Fibroblast of lung (primary cell): ENCODE measurements at regions not wholly inside any gene's neighbourhood (a gene's known extent, or its start where the extent isn't known, plus 50 kb on each side); places are given as distances from the start of the nearest gene placed in this dataset.

Experiments
- DNase-seq, 2 donors: peaks; one replicate each; pipeline versions ENCODE4 v3.0.0 to v3.0.0-alpha.2; 2010; ENCODE audit warnings: low read depth in 2 of 2
- H2AFZ ChIP-seq: 2 replicates; pipeline ENCODE4 v1.5.1; 2012; ENCODE audit warnings: low read length, control low read depth, inconsistent platforms
- H3K27ac ChIP-seq: 2 replicates; pipeline ENCODE4 v1.5.1; 2011; ENCODE audit warnings: low read length, control low read depth; ENCODE audit not compliant: insufficient read depth
- H3K27me3 ChIP-seq: 2 replicates; pipeline ENCODE4 v1.5.1; 2011; ENCODE audit warnings: mild to moderate bottlenecking, low read length; ENCODE audit not compliant: control insufficient read depth, insufficient read depth
- H3K36me3 ChIP-seq: 2 replicates; pipeline ENCODE4 v1.5.1; 2011; ENCODE audit warnings: low read length; ENCODE audit not compliant: control insufficient read depth, insufficient read depth
- H3K4me1 ChIP-seq: 2 replicates; pipeline ENCODE4 v1.5.1; 2011; ENCODE audit warnings: low read length; ENCODE audit not compliant: control insufficient read depth, insufficient read depth; ENCODE audit errors: extremely low read depth
- H3K4me2 ChIP-seq: 2 replicates; pipeline ENCODE4 v1.5.1; 2011; ENCODE audit warnings: low read length, control low read depth; ENCODE audit not compliant: insufficient read depth; ENCODE audit errors: extremely low read depth
- H3K4me3 ChIP-seq, 4 experiments: fragments of 200-600 bp in 1 of 4; sonication (generic) in 1 of 4; replicated peaks in 1 of 4; 2 replicates each; pipeline ENCODE4 v1.5.1; 2011 to 2016; ENCODE audit warnings: low read length in 4 of 4, low read depth in 3 of 4, mild to moderate bottlenecking in 3 of 4, control low read depth in 2 of 4, inconsistent platforms in 1 of 4, mixed read lengths in 1 of 4; ENCODE audit not compliant: insufficient read depth in 1 of 4; ENCODE audit errors: control extremely low read depth in 1 of 4
- H3K79me2 ChIP-seq: 2 replicates; pipeline ENCODE4 v1.5.1; 2012; ENCODE audit warnings: mild to moderate bottlenecking, low read length, inconsistent platforms; ENCODE audit not compliant: control insufficient read depth, insufficient read depth
- H3K9ac ChIP-seq: 2 replicates; pipeline ENCODE4 v1.5.1; 2011; ENCODE audit warnings: mild to moderate bottlenecking, low read length, control low read depth; ENCODE audit not compliant: insufficient read depth
- H3K9me3 ChIP-seq: 2 replicates; pipeline ENCODE4 v1.5.1; 2012; ENCODE audit warnings: low read depth, low read length; ENCODE audit not compliant: control insufficient read depth, insufficient read depth
- H4K20me1 ChIP-seq: 2 replicates; pipeline ENCODE4 v1.5.1; 2011; ENCODE audit warnings: low read length; ENCODE audit not compliant: control insufficient read depth, insufficient read depth; ENCODE audit errors: extremely low read depth
- CTCF ChIP-seq, 2 donors: IDR thresholded peaks in 1 of 2; conservative IDR thresholded peaks in 1 of 2; 1 replicate in 1 of 2; 2 replicates in 1 of 2; pipeline ENCODE4 v1.5.1; 2011 to 2012; ENCODE audit warnings: low read length in 2 of 2, control low read depth in 1 of 2, inconsistent platforms in 1 of 2, low read depth in 1 of 2, mild to moderate bottlenecking in 1 of 2
- EZH2 ChIP-seq: IDR thresholded peaks from 2 replicates; pipeline ENCODE4 v1.5.1; 2012; ENCODE audit warnings: low read length, control low read depth, mild to moderate bottlenecking; ENCODE audit errors: missing control alignments

GRCh38 chr6:43877463-43878126 lies 107.6 kb downstream of the VEGFA start:
- no peak for DNase-seq
- Histone ChIP-seq H3K4me1 (no peaks in the 10 kb centered on the region), H3K9ac (no peak overlapping the region), H3K4me3 (no peak overlapping the region), H3K4me2 (no peak overlapping the region), H2AFZ (no peak overlapping the region), H3K27me3 (peaks cover 13% of the 10 kb centered on the region), H3K27ac (no peak overlapping the region), H4K20me1 (peaks cover 2% of the 10 kb centered on the region), H3K9me3 (no peaks in the 10 kb centered on the region), H3K79me2 (no peaks in the 10 kb centered on the region), H3K36me3 (no peaks in the 10 kb centered on the region)
- TF ChIP-seq CTCF (conservative IDR thresholded peaks at IDR 0.05 in 1 of 2, IDR thresholded peaks at IDR 0.05 in 1 of 2; ENCODE audit: low read depth in 1 of 2, low read length in 2 of 2) (no peak), EZH2 (no peak)

- Histone ChIP-seq H3K9me3 (no peaks in the 10 kb centered on the region), H3K27ac (no peak overlapping the region)
These were observed 107.0 kb downstream of the VEGFA start for GRCh38 chr6:43877036-43877435.

GRCh38 chr6:43876602-43877001 lies 106.6 kb downstream of the VEGFA start:
- DNase-seq: peak in 1 of 2 donors; percentile 52

More at GRCh38 chr6:43877036-43877435, 107.0 kb downstream of the VEGFA start:
- Histone ChIP-seq H4K20me1 (peaks cover 2% of the 10 kb centered on the region), H2AFZ (no peak overlapping the region), H3K27me3 (peaks cover 15% of the 10 kb centered on the region), H3K36me3 (no peaks in the 10 kb centered on the region), H3K4me1 (no peaks in the 10 kb centered on the region), H3K9ac (no peak overlapping the region), H3K4me3 (no peak overlapping the region), H3K4me2 (no peak overlapping the region), H3K79me2 (no peaks in the 10 kb centered on the region)
- TF ChIP-seq CTCF (conservative IDR thresholded peaks at IDR 0.05 in 1 of 2, IDR thresholded peaks at IDR 0.05 in 1 of 2; ENCODE audit: low read depth in 1 of 2, low read length in 2 of 2) (no peak), EZH2 (no peak)
- no peak for DNase-seq

More at GRCh38 chr6:43876602-43877001, 106.6 kb downstream of the VEGFA start:
- H3K4me3 ChIP-seq: no peak overlapping the region
- no peak overlapping the region for H3K9ac ChIP-seq
- H3K36me3 ChIP-seq: no peaks in the 10 kb centered on the region
- H3K27ac ChIP-seq: no peak overlapping the region
- H3K9me3 ChIP-seq: no peaks in the 10 kb centered on the region
- no peaks in the 10 kb centered on the region for H3K79me2 ChIP-seq
- no peaks in the 10 kb centered on the region for H3K4me1 ChIP-seq
- no peak overlapping the region for H2AFZ ChIP-seq
- H3K27me3 ChIP-seq: peaks cover 19% of the 10 kb centered on the region
- H4K20me1 ChIP-seq: peaks cover 2% of the 10 kb centered on the region
- no peak overlapping the region for H3K4me2 ChIP-seq
- TF ChIP-seq EZH2: no peak
- no peak for TF ChIP-seq CTCF (conservative IDR thresholded peaks at IDR 0.05 in 1 of 2, IDR thresholded peaks at IDR 0.05 in 1 of 2; ENCODE audit: low read depth in 1 of 2, low read length in 2 of 2)
